CD4-positive, alpha-beta T cell treated with Interleukin-4 for 1 hour (primary cell): ENCODE measurements at regions not wholly inside any gene's neighbourhood (a gene's known extent, or its start where the extent isn't known, plus 50 kb on each side); places are given as distances from the start of the nearest gene placed in this dataset.

Source experiments
- DNase-seq, 2 donors: peaks; one replicate each; pipeline ENCODE4 v3.0.0-alpha.2; 2020 to 2022

DNA sequence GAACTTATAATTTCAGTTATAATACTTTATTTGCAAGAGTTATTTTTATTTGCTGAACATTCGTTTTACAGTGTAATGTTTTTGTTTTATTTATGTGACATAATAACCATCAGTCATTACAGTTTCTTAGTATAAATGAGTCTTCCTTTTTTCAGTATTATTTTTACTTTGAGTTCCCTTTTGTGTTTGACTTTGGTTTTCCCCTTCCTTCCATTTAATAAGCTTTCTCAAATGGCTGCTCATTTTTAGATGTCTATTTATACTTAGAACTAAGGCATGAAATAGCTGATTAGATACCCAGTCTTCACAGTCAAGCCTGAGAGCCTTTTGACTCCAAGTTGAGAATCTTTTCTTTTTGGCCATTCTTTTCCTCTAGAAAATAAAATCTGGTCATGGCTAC, 404.5 kb downstream of the LRFN5 start:
- DNase-seq = no peak

DNA sequence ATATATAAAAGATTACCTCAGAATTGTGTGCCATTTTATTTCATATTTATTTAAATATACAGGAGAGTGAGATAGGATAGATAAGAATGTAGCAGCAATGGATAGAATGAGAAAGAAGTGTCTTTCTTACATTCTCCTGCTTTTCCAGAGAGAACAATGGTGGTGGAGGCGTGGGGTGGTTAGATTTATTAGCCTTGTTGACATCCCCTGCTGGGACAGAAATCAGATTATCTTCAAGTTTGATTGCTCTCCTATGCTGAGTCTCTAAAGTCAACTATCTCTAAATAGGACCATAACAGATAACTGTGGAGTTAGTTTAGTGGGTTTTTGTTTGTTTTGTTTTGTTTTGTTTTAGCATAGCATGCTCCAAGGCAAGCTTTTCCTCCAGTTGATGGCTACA, 397.6 kb downstream of the LRFN5 start:
- no peak for DNase-seq

DNA sequence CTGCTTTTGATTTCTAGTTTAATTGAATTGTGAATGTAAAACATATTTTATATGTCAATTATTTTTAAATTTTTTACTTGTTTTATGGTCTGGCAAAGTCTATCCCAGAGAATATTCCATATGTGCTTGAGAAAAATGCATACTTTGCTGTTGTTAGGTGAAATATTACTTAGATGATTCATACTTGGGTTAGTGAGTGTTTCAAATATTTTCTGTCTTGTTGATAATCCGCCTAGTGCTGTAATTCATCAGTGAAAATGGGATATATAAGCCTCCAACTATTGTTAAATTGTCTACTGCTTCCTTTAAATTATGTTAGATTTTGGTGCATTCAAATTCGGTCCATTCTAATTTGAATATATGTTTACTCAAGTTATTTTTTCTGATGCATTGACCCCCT, 395.5 kb downstream of the LRFN5 start:
- DNase-seq = no peak

- DNase-seq = no peak
Measured at GRCh38 chr14:42001431-42001830, 394.8 kb downstream of the LRFN5 start.

GRCh38 chr14:42000450-42000849, 393.8 kb downstream of the LRFN5 start:
- DNase-seq = no peak

GRCh38 chr14:41993687-41994086, 387.0 kb downstream of the LRFN5 start:
- no peak for DNase-seq

GRCh38 chr14:41986700-41987099, 380.0 kb downstream of the LRFN5 start:
- DNase-seq = no peak

DNA sequence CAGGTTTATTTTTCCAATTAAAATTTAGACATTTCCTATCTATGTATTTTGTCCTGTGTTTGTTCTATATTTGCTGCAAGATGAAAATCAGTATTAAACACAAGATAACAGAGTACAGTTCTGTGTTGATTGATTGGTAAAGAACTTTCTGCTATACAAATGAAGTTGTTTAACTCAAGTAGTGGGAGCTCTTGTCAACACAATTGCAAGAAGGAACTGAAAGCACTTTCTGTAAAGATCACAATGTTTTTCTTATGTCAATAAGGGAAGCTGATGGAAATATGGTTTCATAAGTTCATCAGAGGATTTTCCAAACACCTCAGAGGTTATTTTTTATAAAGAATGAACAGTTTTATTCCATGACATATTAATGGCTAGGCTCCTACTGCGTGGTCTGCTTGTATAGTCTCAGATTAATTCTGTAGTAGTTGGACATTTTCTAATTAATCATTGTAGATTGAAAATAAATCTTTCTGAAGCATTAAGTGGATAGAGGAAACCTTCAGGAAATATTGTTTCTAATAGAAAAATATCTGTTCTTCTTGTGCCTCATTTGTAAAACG, 379.5 kb downstream of the LRFN5 start:
- DNase-seq = no peak

DNA sequence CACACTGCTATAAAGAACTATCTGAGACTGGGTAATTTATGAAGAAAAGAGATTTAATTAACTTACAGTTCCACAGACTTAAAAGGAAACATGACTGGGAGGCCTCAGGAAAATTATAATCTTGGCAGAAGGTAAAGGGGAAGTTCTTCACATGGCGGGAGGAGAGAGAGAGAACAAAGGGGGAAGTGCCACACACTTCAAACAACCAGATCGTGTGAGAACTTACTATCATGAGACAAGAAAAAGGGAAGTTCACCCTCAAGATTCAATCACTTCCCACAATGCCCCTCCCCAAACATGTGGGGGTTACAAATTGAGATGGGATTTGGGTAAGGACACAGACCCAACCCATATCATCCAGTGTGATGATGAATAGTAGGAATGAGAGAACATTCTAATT, 366.5 kb downstream of the LRFN5 start:
- DNase-seq = no peak

DNA sequence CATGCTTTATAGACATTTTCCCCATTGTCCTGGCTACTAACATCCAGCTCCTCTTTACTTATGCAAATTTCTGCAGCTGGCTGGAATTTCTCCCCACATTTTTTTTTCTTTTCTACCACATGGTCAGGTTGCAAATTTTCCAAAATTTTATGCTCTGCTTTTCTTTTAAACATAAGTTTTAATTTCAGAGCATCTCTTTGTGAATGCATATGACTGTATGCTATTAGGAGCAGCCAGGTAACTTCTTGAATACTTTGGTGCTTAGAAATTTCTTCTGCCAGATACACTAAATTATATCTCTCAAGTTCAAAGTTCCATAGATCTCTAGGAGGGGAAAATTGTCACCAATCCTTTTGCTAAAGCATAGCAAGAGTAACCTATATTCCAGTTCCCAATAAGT, 365.9 kb downstream of the LRFN5 start:
- DNase-seq = no peak

DNA sequence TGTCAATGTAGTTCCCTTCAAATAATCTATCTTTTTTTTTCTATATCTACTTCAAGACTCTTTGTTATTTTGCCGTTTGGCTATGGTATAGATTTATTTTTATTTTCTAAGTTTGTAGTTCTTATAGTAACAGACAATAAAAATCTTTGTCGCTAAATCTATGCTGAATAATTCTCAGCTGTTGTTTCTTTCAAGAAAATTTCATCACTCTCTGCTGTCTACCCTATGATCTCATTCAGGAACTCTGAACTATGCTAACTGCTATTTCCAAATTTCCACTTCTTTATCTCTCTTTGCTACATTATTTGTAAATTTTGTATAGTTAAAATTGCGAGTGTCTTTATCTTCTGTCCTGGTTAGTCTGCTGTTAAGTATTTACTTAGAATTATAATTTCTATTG, 353.6 kb downstream of the LRFN5 start:
- no peak for DNase-seq

- no peak for DNase-seq
Measured at GRCh38 chr14:41957459-41957858, 350.8 kb downstream of the LRFN5 start.
